K562 (cell line): ENCODE measurements at regions not wholly inside any gene's neighbourhood (a gene's known extent, or its start where the extent isn't known, plus 50 kb on each side); places are given as distances from the start of the nearest gene placed in this dataset.

Source experiments
- ATF2 ChIP-seq: sonication (generic); formaldehyde crosslinking; IDR thresholded peaks from 2 replicates; pipeline ENCODE4 v1.8.1; 2022; ENCODE audit warnings: missing genetic modification reagents
- CTCF ChIP-seq, 3 experiments: IDR thresholded peaks in 2 of 3; conservative IDR thresholded peaks in 1 of 3; 2 replicates each; pipeline ENCODE4 v1.5.1; 2011 to 2012; ENCODE audit warnings: low read length in 3 of 3, mild to moderate bottlenecking in 3 of 3, control low read depth in 2 of 3, improper control_type of control experiment in 1 of 3, inconsistent platforms in 1 of 3, low read depth in 1 of 3, mixed read lengths in 1 of 3, moderate library complexity in 1 of 3; ENCODE audit not compliant: insufficient read depth in 2 of 3
- NR2C1 ChIP-seq, 2 experiments: fragments of 450-650 bp; IDR thresholded peaks; 2 replicates each; pipeline ENCODE4 v1.6.1; 2017; ENCODE audit warnings: mild to moderate bottlenecking in 2 of 2, antibody characterized with exemption in 1 of 2, inconsistent platforms in 1 of 2, missing compliant biosample characterization in 1 of 2, missing genetic modification characterization in 1 of 2
- SMARCC2 ChIP-seq: fragments of 450-650 bp; IDR thresholded peaks from 2 replicates; pipeline ENCODE4 v1.6.1; 2017; ENCODE audit warnings: antibody characterized with exemption, moderate library complexity, mild to moderate bottlenecking, low read depth
- ZFP36 ChIP-seq: fragments of 150-350 bp; IDR thresholded peaks from 2 replicates; pipeline ENCODE4 v1.6.1; 2018; ENCODE audit warnings: low read length, low read depth; ENCODE audit not compliant: partially characterized antibody

DNA sequence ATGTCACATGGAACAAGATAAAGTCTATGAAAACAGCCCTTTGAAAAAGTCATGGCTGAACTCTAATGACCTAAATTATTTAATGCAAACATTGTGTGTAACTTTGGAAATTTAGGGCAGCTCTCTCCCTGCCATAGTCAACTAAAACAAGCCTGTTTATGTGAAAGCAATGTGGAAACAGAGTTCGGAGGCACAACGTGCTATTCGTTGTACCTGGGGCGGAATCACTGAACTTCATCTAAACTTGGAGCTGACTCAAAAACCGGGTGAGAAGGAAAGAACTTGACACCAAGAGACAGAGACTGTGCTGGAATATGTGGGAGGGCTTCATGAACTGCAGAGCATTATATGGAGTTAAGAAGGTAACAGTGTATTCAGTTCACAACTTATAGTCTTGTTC, 764.9 kb upstream of the GOLIM4 start:
- TF ChIP-seq SMARCC2: no peak
- no peak for TF ChIP-seq NR2C1 (IDR thresholded peaks at IDR 0.05)
- TF ChIP-seq NR2C1 (tag; IDR thresholded peaks at IDR 0.05): no peak
- TF ChIP-seq CTCF (IDR thresholded peaks at IDR 0.05 in 2 of 3, conservative IDR thresholded peaks at IDR 0.05 in 1 of 3; ENCODE audit: insufficient read depth in 2 of 3, low read depth in 1 of 3, low read length in 3 of 3): no peak
- no peak for TF ChIP-seq ZFP36
- TF ChIP-seq ATF2 (CRISPR knock-in tag): no peak
